Forelimb muscle (tissue), 1 donor: ENCODE measurements at regions not wholly inside any gene's neighbourhood (a gene's known extent, or its start where the extent isn't known, plus 50 kb on each side); places are given as distances from the start of the nearest gene placed in this dataset.

Experiments used
- DNase-seq: peaks from one replicate; pipeline ENCODE4 v3.0.0-alpha.2; 2013; ENCODE audit warnings: low read depth

GRCh38 chr6:165825256-165825815, 162.3 kb upstream of the PDE10A start:
- no peak for DNase-seq

GRCh38 chr6:165823609-165824326, 160.7 kb upstream of the PDE10A start:
- no peak for DNase-seq

GRCh38 chr6:165822501-165822900, 159.5 kb upstream of the PDE10A start:
- no peak for DNase-seq

- no peak for DNase-seq
Observed at GRCh38 chr6:165821754-165822153, 158.7 kb upstream of the PDE10A start.

- DNase-seq: no peak
Observed at GRCh38 chr6:165820934-165821333, 157.9 kb upstream of the PDE10A start.

GRCh38 chr6:165820407-165820806, 157.4 kb upstream of the PDE10A start:
- DNase-seq: no peak

- DNase-seq: no peak
Observed at GRCh38 chr6:165819394-165819793, 156.4 kb upstream of the PDE10A start.

- no peak for DNase-seq
Observed at GRCh38 chr6:165818200-165818599, 155.2 kb upstream of the PDE10A start.

- DNase-seq: no peak
Observed at GRCh38 chr6:165817771-165818170, 154.7 kb upstream of the PDE10A start.

- no peak for DNase-seq
Observed at GRCh38 chr6:165817148-165817547, 154.1 kb upstream of the PDE10A start.

GRCh38 chr6:165814679-165815078, 151.6 kb upstream of the PDE10A start:
- no peak for DNase-seq

GRCh38 chr6:165811512-165811911, 148.5 kb upstream of the PDE10A start:
- no peak for DNase-seq

GRCh38 chr6:165808021-165808420, 145.0 kb upstream of the PDE10A start:
- DNase-seq: no peak

GRCh38 chr6:165807249-165807960, 144.4 kb upstream of the PDE10A start:
- DNase-seq: no peak

GRCh38 chr6:165806126-165806810, 143.2 kb upstream of the PDE10A start:
- DNase-seq: no peak

- no peak for DNase-seq
Observed at GRCh38 chr6:165805636-165806035, 142.6 kb upstream of the PDE10A start.

- DNase-seq: no peak
Observed at GRCh38 chr6:165805067-165805555, 142.1 kb upstream of the PDE10A start.

- DNase-seq: no peak
Observed at GRCh38 chr6:165804331-165805066, 141.5 kb upstream of the PDE10A start.

GRCh38 chr6:165800337-165800736, 137.3 kb upstream of the PDE10A start:
- DNase-seq: no peak

- no peak for DNase-seq
Observed at GRCh38 chr6:165799391-165800153, 136.5 kb upstream of the PDE10A start.

GRCh38 chr6:165798991-165799390, 135.9 kb upstream of the PDE10A start:
- DNase-seq: no peak
